SK-N-SH treated with all-trans-retinoic acid at 6 μM for 48 hours (cell line): ENCODE measurements at regions not wholly inside any gene's neighbourhood (a gene's known extent, or its start where the extent isn't known, plus 50 kb on each side); places are given as distances from the start of the nearest gene placed in this dataset.

ENCODE experiments used
- ISL1 ChIP-seq: fragments of 250-450 bp; sonication (Bioruptor Pico); IDR thresholded peaks from 2 replicates; pipeline ENCODE4 v2.1.2; 2022; ENCODE audit warnings: mild to moderate bottlenecking, moderate library complexity
- OSR1 ChIP-seq: fragments of 250-450 bp; sonication (Bioruptor Pico); IDR thresholded peaks from 2 replicates; pipeline ENCODE4 v1.8.0; 2022; ENCODE audit warnings: moderate library complexity, mild to moderate bottlenecking, inconsistent platforms
- PPARA ChIP-seq: fragments of 250-450 bp; sonication (Bioruptor Pico); IDR thresholded peaks from 2 replicates; pipeline ENCODE4 v1.5.0; 2020; ENCODE audit warnings: mild to moderate bottlenecking, borderline replicate concordance
- SNAI2 ChIP-seq: fragments of 250-450 bp; sonication (Bioruptor Pico); IDR thresholded peaks from 2 replicates; pipeline ENCODE4 v1.5.0; 2020; ENCODE audit warnings: mild to moderate bottlenecking, moderate library complexity
- TCF4 ChIP-seq: fragments of 250-450 bp; sonication (Bioruptor Pico); IDR thresholded peaks from 2 replicates; pipeline ENCODE4 v1.8.0; 2021; ENCODE audit warnings: mild to moderate bottlenecking, moderate library complexity, borderline replicate concordance
- TF ChIP-seq, protein P1 (sequence below): fragments of 250-450 bp; sonication (Bioruptor Pico); IDR thresholded peaks from 2 replicates; pipeline ENCODE4 v1.5.1; 2020; ENCODE audit warnings: low read depth, mild to moderate bottlenecking, moderate library complexity

DNA sequence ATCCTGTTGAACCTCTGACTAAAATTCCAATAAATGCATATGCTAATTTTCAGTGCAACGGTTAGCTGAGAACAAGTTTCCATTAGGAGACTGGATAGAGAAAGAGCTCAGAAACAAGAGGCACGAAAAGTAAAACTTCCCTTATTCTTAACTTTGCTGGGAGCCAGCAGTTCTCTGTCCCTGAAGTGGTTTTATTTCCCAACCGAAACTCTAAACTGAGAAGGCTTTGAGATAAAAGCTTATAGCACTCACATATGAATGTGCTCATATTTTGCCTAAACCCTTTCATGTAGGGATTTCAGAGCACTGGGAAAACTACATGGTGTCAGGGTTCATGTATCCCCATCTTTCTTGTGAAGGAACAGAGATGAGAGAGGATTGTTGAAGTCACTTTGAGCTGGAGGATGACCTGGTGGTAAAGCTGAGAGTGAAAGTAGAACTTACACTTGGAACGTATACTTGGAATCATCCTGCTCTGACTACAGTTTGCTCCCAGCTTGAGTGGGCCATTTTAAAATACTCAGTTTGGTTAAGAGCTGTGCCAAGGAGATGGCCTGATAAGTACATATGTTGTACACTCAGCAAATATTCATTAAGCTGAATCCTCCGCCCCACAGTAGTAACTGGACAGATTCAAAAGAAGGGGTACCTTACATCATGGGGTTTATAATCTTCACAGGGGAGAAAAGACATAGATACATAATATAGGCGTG is 324.2 kb upstream of the CNR1 start:
- TF ChIP-seq, protein P1, sequence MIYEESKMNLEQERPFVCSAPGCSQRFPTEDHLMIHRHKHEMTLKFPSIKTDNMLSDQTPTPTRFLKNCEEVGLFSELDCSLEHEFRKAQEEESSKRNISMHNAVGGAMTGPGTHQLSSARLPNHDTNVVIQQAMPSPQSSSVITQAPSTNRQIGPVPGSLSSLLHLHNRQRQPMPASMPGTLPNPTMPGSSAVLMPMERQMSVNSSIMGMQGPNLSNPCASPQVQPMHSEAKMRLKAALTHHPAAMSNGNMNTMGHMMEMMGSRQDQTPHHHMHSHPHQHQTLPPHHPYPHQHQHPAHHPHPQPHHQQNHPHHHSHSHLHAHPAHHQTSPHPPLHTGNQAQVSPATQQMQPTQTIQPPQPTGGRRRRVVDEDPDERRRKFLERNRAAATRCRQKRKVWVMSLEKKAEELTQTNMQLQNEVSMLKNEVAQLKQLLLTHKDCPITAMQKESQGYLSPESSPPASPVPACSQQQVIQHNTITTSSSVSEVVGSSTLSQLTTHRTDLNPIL: no peak
- TF ChIP-seq SNAI2 (CRISPR knock-in tag) (no peak), PPARA (CRISPR knock-in tag) (no peak), TCF4 (CRISPR knock-in tag) (no peak), ISL1 (CRISPR knock-in tag) (no peak), OSR1 (CRISPR knock-in tag) (no peak)
